Stomach (tissue), 4 donors: ENCODE measurements at regions not wholly inside any gene's neighbourhood (a gene's known extent, or its start where the extent isn't known, plus 50 kb on each side); places are given as distances from the start of the nearest gene placed in this dataset.

ENCODE experiments used
- POLR2AphosphoS5 ChIP-seq, 3 donors: sonication (generic); formaldehyde crosslinking; IDR thresholded peaks; one replicate each; pipeline ENCODE4 v1.6.1; 2016; ENCODE audit warnings: antibody characterized with exemption in 3 of 3
- TF ChIP-seq, protein P1 (sequence below), 7 experiments: fragments of 450-650 bp in 4 of 7; fragments of 200-600 bp in 3 of 7; sonication (generic) in 3 of 7; IDR thresholded peaks; one replicate each; pipeline ENCODE4 v1.5.1; 2016 to 2019; ENCODE audit warnings: antibody characterized with exemption in 7 of 7, control low read depth in 2 of 7, mild to moderate bottlenecking in 1 of 7

DNA sequence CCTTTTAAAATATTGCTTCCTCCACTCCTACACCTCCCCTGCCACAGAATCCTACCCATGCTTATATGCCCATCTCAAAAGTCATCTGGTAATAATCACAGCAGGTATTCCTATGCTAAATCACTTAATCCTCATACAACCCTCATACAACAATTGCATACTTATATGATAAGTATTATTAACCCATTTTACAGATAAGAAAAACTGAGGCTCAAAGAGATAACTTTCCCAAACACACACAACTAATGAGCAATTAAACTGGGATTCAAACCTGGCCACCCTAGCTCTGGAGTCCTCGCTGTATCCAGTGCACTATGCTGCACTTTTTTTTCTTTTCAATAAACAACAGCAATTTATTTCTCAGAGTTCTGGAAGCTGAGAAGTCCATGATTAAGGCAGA, 99.8 kb upstream of the TSPAN5 start:
- TF ChIP-seq, protein P1, sequence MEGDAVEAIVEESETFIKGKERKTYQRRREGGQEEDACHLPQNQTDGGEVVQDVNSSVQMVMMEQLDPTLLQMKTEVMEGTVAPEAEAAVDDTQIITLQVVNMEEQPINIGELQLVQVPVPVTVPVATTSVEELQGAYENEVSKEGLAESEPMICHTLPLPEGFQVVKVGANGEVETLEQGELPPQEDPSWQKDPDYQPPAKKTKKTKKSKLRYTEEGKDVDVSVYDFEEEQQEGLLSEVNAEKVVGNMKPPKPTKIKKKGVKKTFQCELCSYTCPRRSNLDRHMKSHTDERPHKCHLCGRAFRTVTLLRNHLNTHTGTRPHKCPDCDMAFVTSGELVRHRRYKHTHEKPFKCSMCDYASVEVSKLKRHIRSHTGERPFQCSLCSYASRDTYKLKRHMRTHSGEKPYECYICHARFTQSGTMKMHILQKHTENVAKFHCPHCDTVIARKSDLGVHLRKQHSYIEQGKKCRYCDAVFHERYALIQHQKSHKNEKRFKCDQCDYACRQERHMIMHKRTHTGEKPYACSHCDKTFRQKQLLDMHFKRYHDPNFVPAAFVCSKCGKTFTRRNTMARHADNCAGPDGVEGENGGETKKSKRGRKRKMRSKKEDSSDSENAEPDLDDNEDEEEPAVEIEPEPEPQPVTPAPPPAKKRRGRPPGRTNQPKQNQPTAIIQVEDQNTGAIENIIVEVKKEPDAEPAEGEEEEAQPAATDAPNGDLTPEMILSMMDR (IDR thresholded peaks at IDR 0.05) = no peak
- no peak for TF ChIP-seq POLR2AphosphoS5 (IDR thresholded peaks at IDR 0.05)
